ENCODE measurements at regions not wholly inside any gene's neighbourhood (a gene's known extent, or its start where the extent isn't known, plus 50 kb on each side); places are given as distances from the start of the nearest gene placed in this dataset.

GRCh38 chr17:77395501-77396048 is 254.8 kb downstream of the SEC14L1 start:
- no peak overlapping the region for H3K27ac ChIP-seq (ENCODE audit: low read length)

DNA sequence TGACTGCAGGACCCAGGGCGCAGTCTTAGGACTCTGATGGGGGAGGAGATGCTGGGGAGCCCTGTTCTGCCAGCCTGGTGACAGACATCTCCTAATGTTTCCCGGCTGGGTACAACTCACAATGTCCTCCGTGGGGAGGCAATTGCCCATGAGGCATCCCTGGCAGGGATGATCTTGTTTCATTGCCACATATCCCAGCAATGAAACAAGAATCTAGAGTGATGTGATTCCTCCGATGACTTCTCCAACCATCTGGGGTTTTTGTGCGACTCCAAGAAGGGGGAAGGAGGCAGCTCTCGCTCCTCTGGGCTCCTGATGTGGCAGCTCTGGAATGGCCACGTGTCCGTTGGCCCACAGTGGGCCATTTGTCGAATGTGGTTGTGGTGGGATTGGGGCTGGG is 255.8 kb downstream of the SEC14L1 start:
- Histone ChIP-seq H3K27me3 (ENCODE audit: low read depth, low read length) (no peaks in the 10 kb centered on the region), H3K4me1 (ENCODE audit: low read length) (peaks cover 3% of the 10 kb centered on the region; the same call in 1 of the 2 replicates), H3K4me3 (ENCODE audit: low read length) (no peak overlapping the region), H3K36me3 (replicated peaks; ENCODE audit: low read depth, low read length) (no peaks in the 10 kb centered on the region), H2AFZ (ENCODE audit: low read depth, low read length) (no peak overlapping the region), H4K20me1 (ENCODE audit: insufficient read depth, low read length) (no peaks in the 10 kb centered on the region), H3K9me3 (ENCODE audit: insufficient read depth, low read length) (no peaks in the 10 kb centered on the region), H3K9ac (ENCODE audit: low read length) (no peak overlapping the region), H3K27ac (ENCODE audit: low read length) (no peak overlapping the region), H3K79me2 (ENCODE audit: low read length) (no peaks in the 10 kb centered on the region), H3K4me2 (ENCODE audit: low read length) (no peak overlapping the region)
- no peak for TF ChIP-seq EZH2phosphoT487 (IDR thresholded peaks at IDR 0.05; ENCODE audit: low read depth)
- TF ChIP-seq CTCF (IDR thresholded peaks at IDR 0.05; ENCODE audit: low read depth, low read length): no peak

More at GRCh38 chr17:77395501-77396048, 254.8 kb downstream of the SEC14L1 start:
- H3K4me1 ChIP-seq (ENCODE audit: low read length): peaks cover 3% of the 10 kb centered on the region; the same call in 1 of the 2 replicates
- no peaks in the 10 kb centered on the region for H3K9me3 ChIP-seq (ENCODE audit: insufficient read depth, low read length)
- H3K79me2 ChIP-seq (ENCODE audit: low read length): no peaks in the 10 kb centered on the region
- H4K20me1 ChIP-seq (ENCODE audit: insufficient read depth, low read length): no peaks in the 10 kb centered on the region
- no peaks in the 10 kb centered on the region for H3K27me3 ChIP-seq (ENCODE audit: low read depth, low read length)
- H3K36me3 ChIP-seq (replicated peaks; ENCODE audit: low read depth, low read length): no peaks in the 10 kb centered on the region
- H3K4me3 ChIP-seq (ENCODE audit: low read length): no peak overlapping the region
- no peak overlapping the region for H3K4me2 ChIP-seq (ENCODE audit: low read length)
- H3K9ac ChIP-seq (ENCODE audit: low read length): no peak overlapping the region
- TF ChIP-seq CTCF (IDR thresholded peaks at IDR 0.05; ENCODE audit: low read depth, low read length): no peak
- no peak for TF ChIP-seq EZH2phosphoT487 (IDR thresholded peaks at IDR 0.05; ENCODE audit: low read depth)
- H2AFZ ChIP-seq (ENCODE audit: low read depth, low read length): no peak overlapping the region

GRCh38 chr17:77398274-77398673 is 257.5 kb downstream of the SEC14L1 start:
- H3K36me3 ChIP-seq (replicated peaks; ENCODE audit: low read depth, low read length): no peaks in the 10 kb centered on the region
- H3K79me2 ChIP-seq (ENCODE audit: low read length): no peaks in the 10 kb centered on the region
- no peaks in the 10 kb centered on the region for H4K20me1 ChIP-seq (ENCODE audit: insufficient read depth, low read length)
- TF ChIP-seq CTCF (IDR thresholded peaks at IDR 0.05; ENCODE audit: low read depth, low read length) (no peak), EZH2phosphoT487 (IDR thresholded peaks at IDR 0.05; ENCODE audit: low read depth) (no peak)
- no peak overlapping the region for H3K9ac ChIP-seq (ENCODE audit: low read length)
- H3K4me2 ChIP-seq (ENCODE audit: low read length): no peak overlapping the region
- no peak overlapping the region for H3K4me3 ChIP-seq (ENCODE audit: low read length)
- no peak overlapping the region for H2AFZ ChIP-seq (ENCODE audit: low read depth, low read length)
- no peaks in the 10 kb centered on the region for H3K27me3 ChIP-seq (ENCODE audit: low read depth, low read length)
- H3K9me3 ChIP-seq (ENCODE audit: insufficient read depth, low read length): no peaks in the 10 kb centered on the region
- peaks cover 3% of the 10 kb centered on the region; the same call in 1 of the 2 replicates for H3K4me1 ChIP-seq (ENCODE audit: low read length)
- H3K27ac ChIP-seq (ENCODE audit: low read length): no peak overlapping the region

GRCh38 chr17:77399319-77399957 is 258.7 kb downstream of the SEC14L1 start:
- H3K27me3 ChIP-seq (ENCODE audit: low read depth, low read length): no peaks in the 10 kb centered on the region
- peaks cover 4% of the 10 kb centered on the region for H3K4me1 ChIP-seq (ENCODE audit: low read length)
- H3K36me3 ChIP-seq (replicated peaks; ENCODE audit: low read depth, low read length): no peaks in the 10 kb centered on the region
- no peak overlapping the region for H3K4me3 ChIP-seq (ENCODE audit: low read length)
- no peak for TF ChIP-seq EZH2phosphoT487 (IDR thresholded peaks at IDR 0.05; ENCODE audit: low read depth)
- no peak for TF ChIP-seq CTCF (IDR thresholded peaks at IDR 0.05; ENCODE audit: low read depth, low read length)
- no peaks in the 10 kb centered on the region for H4K20me1 ChIP-seq (ENCODE audit: insufficient read depth, low read length)
- H3K9me3 ChIP-seq (ENCODE audit: insufficient read depth, low read length): no peaks in the 10 kb centered on the region
- no peak overlapping the region for H3K4me2 ChIP-seq (ENCODE audit: low read length)
- H2AFZ ChIP-seq (ENCODE audit: low read depth, low read length): no peak overlapping the region
- no peak overlapping the region for H3K9ac ChIP-seq (ENCODE audit: low read length)
- H3K79me2 ChIP-seq (ENCODE audit: low read length): no peaks in the 10 kb centered on the region
- no peak overlapping the region for H3K27ac ChIP-seq (ENCODE audit: low read length)

All from OCI-LY3 (cell line).